Calu3 (cell line): ENCODE measurements at regions not wholly inside any gene's neighbourhood (a gene's known extent, or its start where the extent isn't known, plus 50 kb on each side); places are given as distances from the start of the nearest gene placed in this dataset.

Source experiments
- BruUV-seq: library from RNA; stranded (reverse); fragments of 400-500 nt; replicated peaks from 2 replicates; lab custom pipeline; 2021; lab: Mats Ljungman, UMichigan
- CTCF ChIA-PET: fragments of 300-600 bp; sonication (Branson Sonifier 250); formaldehyde crosslinking; loops from one replicate; lab custom pipeline; 2022; ENCODE audit warnings: antibody characterized with exemption; lab: Charles Lee
- DNase-seq: peaks from one replicate; pipeline ENCODE4 v3.0.0; 2022
- H3K27ac Mint-ChIP-seq: one replicate; pipeline ENCODE4 v1.8.0; 2022; ENCODE audit warnings: mixed read lengths; ENCODE audit not compliant: unreplicated experiment
- H3K27me3 Mint-ChIP-seq: one replicate; pipeline ENCODE4 v1.8.0; 2022; ENCODE audit warnings: mixed read lengths; ENCODE audit not compliant: unreplicated experiment
- H3K36me3 Mint-ChIP-seq: one replicate; pipeline ENCODE4 v1.8.0; 2022; ENCODE audit warnings: mild to moderate bottlenecking, moderate library complexity, mixed read lengths; ENCODE audit not compliant: insufficient read depth, unreplicated experiment
- H3K4me1 Mint-ChIP-seq: one replicate; pipeline ENCODE4 v1.8.0; 2022; ENCODE audit warnings: mild to moderate bottlenecking, low read depth, mixed read lengths; ENCODE audit not compliant: unreplicated experiment
- H3K4me3 Mint-ChIP-seq: one replicate; pipeline ENCODE4 v1.8.0; 2022; ENCODE audit warnings: mild to moderate bottlenecking, low read depth, moderate library complexity, mixed read lengths; ENCODE audit not compliant: unreplicated experiment
- H3K9me3 Mint-ChIP-seq: one replicate; pipeline ENCODE4 v1.8.0; 2022; ENCODE audit warnings: low read depth, mixed read lengths; ENCODE audit not compliant: unreplicated experiment
- intact Hi-C: fragments of 100-400 bp; cut with micrococcal nuclease; formaldehyde crosslinking; loops from one replicate; pipeline ENCODE4 v1.10.0; 2022; ENCODE audit not compliant: unreplicated experiment
- TF ChIP-seq, protein P1 (sequence below): fragments of 200-600 bp; IDR thresholded peaks from one replicate; pipeline ENCODE4 v1.8.0; 2022; ENCODE audit warnings: antibody characterized with exemption; ENCODE audit not compliant: unreplicated experiment

DNA sequence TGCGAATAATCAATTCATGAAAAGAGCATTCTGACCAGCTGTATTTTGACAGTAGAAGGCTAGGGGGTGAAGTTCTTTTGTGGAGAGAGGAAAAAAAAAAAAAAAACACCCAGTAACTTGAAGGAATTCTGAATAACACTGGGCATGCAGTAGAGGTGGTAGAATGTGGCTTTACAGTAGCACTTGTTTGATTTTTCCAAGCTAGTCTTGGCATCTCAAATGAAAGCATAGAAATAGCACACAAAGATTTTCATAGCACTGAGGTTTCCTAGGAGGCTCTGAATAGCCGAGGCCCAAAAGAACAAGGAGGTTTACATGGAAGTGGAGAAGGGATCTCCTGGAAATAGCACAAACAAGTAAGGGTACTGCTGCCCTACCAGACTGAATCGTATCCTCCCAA is 470.2 kb upstream of the CDH20 start:
- intact Hi-C loops = no loop called here
- no peaks in the 10 kb centered on the region for H3K27me3 Mint-ChIP-seq
- H3K4me1 Mint-ChIP-seq = no peaks in the 10 kb centered on the region
- no peak for DNase-seq
- TF ChIP-seq, protein P1, sequence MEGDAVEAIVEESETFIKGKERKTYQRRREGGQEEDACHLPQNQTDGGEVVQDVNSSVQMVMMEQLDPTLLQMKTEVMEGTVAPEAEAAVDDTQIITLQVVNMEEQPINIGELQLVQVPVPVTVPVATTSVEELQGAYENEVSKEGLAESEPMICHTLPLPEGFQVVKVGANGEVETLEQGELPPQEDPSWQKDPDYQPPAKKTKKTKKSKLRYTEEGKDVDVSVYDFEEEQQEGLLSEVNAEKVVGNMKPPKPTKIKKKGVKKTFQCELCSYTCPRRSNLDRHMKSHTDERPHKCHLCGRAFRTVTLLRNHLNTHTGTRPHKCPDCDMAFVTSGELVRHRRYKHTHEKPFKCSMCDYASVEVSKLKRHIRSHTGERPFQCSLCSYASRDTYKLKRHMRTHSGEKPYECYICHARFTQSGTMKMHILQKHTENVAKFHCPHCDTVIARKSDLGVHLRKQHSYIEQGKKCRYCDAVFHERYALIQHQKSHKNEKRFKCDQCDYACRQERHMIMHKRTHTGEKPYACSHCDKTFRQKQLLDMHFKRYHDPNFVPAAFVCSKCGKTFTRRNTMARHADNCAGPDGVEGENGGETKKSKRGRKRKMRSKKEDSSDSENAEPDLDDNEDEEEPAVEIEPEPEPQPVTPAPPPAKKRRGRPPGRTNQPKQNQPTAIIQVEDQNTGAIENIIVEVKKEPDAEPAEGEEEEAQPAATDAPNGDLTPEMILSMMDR = no peak
- H3K9me3 Mint-ChIP-seq = peaks cover 4% of the 10 kb centered on the region
- no peaks in the 10 kb centered on the region for H3K36me3 Mint-ChIP-seq
- CTCF ChIA-PET = no interaction called here
- no peak overlapping the region for H3K27ac Mint-ChIP-seq
- H3K4me3 Mint-ChIP-seq = no peak overlapping the region
- BruUV-seq = no TSS peak

DNA sequence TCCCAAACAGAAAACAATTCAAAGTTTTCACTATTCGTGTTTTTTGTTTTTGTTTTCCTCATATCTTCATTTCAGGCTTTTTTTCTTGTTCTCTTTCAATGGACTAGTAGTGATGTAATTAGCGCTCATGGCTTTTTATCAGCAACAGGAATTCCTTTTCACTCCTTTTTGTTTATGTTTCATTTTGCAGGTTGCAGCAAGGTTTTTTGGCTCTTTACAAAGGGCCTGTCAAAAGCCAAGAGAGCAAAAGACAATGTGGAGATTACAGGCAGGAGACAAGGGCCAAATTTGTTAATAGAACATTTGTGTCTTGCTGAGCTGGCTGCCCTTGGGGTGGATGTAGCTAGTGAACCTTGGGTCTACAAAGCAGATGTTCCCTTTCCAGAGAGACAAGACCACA is 467.4 kb upstream of the CDH20 start:
- no peaks in the 10 kb centered on the region for H3K9me3 Mint-ChIP-seq
- H3K27ac Mint-ChIP-seq = no peak overlapping the region
- no peaks in the 10 kb centered on the region for H3K36me3 Mint-ChIP-seq
- BruUV-seq = no TSS peak
- CTCF ChIA-PET = no interaction called here
- H3K27me3 Mint-ChIP-seq = no peaks in the 10 kb centered on the region
- DNase-seq = no peak
- intact Hi-C loops = no loop called here
- TF ChIP-seq, protein P1 = no peak
- H3K4me1 Mint-ChIP-seq = no peaks in the 10 kb centered on the region
- H3K4me3 Mint-ChIP-seq = no peak overlapping the region

DNA sequence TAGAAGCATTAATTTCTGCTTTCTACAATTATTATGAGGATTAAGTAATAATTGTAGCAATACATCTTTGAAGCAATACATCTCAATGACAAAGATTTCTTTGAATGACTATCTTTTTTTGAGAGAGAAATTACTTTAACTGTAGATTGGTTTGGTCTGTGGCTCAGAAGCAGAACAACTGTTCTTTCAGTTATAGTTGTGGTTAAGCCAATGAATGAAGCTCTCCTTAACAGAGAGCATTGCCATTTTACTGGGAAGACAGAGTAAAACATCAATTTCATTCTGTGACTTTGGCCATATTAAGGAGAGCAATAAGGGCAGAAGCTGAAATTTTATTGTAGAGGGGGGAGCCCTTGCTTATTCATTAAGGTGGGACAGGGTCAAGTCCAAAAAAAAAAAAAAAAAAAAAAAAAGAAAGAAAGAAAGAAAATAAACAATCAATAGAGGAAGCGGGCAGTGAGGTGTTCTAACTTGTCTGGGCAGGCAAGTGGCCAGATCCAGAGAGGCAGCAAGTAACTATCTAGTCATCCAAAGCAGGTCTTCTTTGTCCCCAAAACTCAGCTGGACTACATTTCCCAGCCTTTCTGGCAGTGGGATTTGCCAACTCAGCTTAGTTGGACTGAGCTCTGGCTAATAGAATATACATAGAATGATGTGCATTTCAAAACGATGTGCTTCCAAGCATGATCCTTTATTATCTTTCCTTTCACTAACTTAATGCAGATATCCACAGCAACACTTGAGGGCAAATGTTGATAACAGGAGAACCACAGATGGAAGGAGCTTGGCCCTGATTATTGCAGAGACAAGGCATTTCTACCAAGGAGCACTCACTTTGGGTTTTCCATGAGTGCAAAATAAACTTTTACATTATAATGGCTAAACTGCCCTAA is 462.7 kb upstream of the CDH20 start:
- Mint-ChIP-seq H3K36me3 (no peaks in the 10 kb centered on the region), H3K9me3 (no peaks in the 10 kb centered on the region), H3K27me3 (no peaks in the 10 kb centered on the region), H3K4me1 (no peaks in the 10 kb centered on the region), H3K4me3 (no peak overlapping the region), H3K27ac (no peak overlapping the region)
- intact Hi-C loops = no loop called here
- CTCF ChIA-PET = interaction anchor here (0.6 to 0.7 kb wide), 2 partner anchors 1072 to 1274 kb away, joined by 5 to 7 read pairs; no protein-coding TSS in a partner anchor
- TF ChIP-seq, protein P1 = no peak
- no TSS peak for BruUV-seq
- DNase-seq = no peak

DNA sequence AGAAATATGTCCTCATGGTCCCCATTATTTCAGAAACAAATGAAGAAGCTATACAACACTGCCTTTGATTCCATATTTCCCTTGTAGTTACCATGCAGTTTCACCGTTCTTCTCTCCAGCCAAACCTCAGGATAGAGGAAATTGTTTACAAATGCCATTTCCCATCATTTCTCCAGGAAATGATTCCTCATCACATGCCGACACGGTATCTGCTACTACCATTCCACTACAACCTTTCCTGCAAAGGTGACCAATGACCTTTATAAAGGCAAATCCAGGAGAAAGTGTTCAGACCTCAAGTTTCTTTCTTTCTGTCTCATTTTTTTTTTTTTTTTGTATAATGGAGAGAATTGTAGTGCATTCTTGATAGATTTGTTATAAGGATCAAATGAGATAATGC is 460.8 kb upstream of the CDH20 start:
- Mint-ChIP-seq H3K9me3 (no peaks in the 10 kb centered on the region), H3K4me1 (no peaks in the 10 kb centered on the region), H3K27me3 (no peaks in the 10 kb centered on the region), H3K27ac (no peak overlapping the region), H3K4me3 (no peak overlapping the region), H3K36me3 (no peaks in the 10 kb centered on the region)
- intact Hi-C loops = no loop called here
- TF ChIP-seq, protein P1 = no peak
- no peak for DNase-seq
- BruUV-seq = no TSS peak
- CTCF ChIA-PET = interaction anchor here (0.7 kb wide), 1 partner anchor 259 kb away, joined by 8 read pairs; no protein-coding TSS in a partner anchor
